ENCODE measurements at regions not wholly inside any gene's neighbourhood (a gene's known extent, or its start where the extent isn't known, plus 50 kb on each side); places are given as distances from the start of the nearest gene placed in this dataset.

DNA sequence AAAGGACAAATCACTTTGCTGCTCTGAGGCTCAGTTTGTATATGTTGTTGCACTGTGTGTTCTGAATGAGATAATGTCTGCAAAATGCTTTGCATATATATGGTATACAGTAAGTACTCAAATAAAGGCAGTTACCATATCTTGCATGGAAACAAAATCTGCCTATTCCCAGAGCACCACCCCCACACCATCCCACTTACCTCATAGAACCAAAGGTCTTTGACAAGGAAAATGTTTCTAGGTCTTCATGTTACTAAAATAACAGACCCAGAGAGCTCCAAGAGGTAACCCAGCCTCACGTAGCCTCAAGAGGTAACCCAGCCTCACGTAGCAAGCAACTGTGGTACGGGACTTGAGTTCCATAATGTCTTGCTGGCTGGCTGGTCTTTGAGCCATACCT is 71.6 kb upstream of the CMKLR1 start:
- TF ChIP-seq, protein P1, sequence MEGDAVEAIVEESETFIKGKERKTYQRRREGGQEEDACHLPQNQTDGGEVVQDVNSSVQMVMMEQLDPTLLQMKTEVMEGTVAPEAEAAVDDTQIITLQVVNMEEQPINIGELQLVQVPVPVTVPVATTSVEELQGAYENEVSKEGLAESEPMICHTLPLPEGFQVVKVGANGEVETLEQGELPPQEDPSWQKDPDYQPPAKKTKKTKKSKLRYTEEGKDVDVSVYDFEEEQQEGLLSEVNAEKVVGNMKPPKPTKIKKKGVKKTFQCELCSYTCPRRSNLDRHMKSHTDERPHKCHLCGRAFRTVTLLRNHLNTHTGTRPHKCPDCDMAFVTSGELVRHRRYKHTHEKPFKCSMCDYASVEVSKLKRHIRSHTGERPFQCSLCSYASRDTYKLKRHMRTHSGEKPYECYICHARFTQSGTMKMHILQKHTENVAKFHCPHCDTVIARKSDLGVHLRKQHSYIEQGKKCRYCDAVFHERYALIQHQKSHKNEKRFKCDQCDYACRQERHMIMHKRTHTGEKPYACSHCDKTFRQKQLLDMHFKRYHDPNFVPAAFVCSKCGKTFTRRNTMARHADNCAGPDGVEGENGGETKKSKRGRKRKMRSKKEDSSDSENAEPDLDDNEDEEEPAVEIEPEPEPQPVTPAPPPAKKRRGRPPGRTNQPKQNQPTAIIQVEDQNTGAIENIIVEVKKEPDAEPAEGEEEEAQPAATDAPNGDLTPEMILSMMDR (IDR thresholded peaks at IDR 0.05 in 8 of 11, conservative IDR thresholded peaks at IDR 0.05 in 3 of 11), result no peak
- TF ChIP-seq POLR2A (IDR thresholded peaks at IDR 0.05) (no peak), POLR2AphosphoS5 (IDR thresholded peaks at IDR 0.05) (no peak)

Measured in spleen (tissue), 7 donors.